DOHH2 (cell line): ENCODE measurements at regions not wholly inside any gene's neighbourhood (a gene's known extent, or its start where the extent isn't known, plus 50 kb on each side); places are given as distances from the start of the nearest gene placed in this dataset.

Experiments
- CTCF ChIP-seq: fragments of 200-600 bp; sonication (generic); IDR thresholded peaks from one replicate; pipeline ENCODE4 v1.5.1; 2014; ENCODE audit warnings: antibody characterized with exemption, mild to moderate bottlenecking, low read depth, low read length; ENCODE audit not compliant: poor library complexity, severe bottlenecking
- EZH2phosphoT487 ChIP-seq: fragments of 200-600 bp; sonication (generic); IDR thresholded peaks from 2 replicates; pipeline ENCODE4 v1.6.1; 2017; ENCODE audit warnings: borderline replicate concordance, mild to moderate bottlenecking, antibody characterized with exemption, low read length, moderate library complexity, mixed read lengths

- TF ChIP-seq CTCF (no peak), EZH2phosphoT487 (no peak)
These were observed 1001.8 kb upstream of the CITED2 start for GRCh38 chr6:140376209-140376608.
